Upper lobe of right lung (tissue), 1 donor: ENCODE measurements at regions not wholly inside any gene's neighbourhood (a gene's known extent, or its start where the extent isn't known, plus 50 kb on each side); places are given as distances from the start of the nearest gene placed in this dataset.

Experiments
- ATAC-seq: fragments of 200-7000 bp; cut with Tn5 transposase; one replicate; pipeline ENCODE4 v1.9.1; 2020; ENCODE audit warnings: mild to moderate bottlenecking, moderate library complexity
- DNase-seq: peaks from one replicate; pipeline ENCODE4 v3.0.0-alpha.2; 2020
- H3K27ac ChIP-seq: fragments of 200-600 bp; one replicate; pipeline ENCODE4 v1.8.0; 2022
- H3K27me3 ChIP-seq: fragments of 200-600 bp; one replicate; pipeline ENCODE4 v1.8.0; 2022; ENCODE audit warnings: mild to moderate bottlenecking
- H3K36me3 ChIP-seq: fragments of 200-600 bp; one replicate; pipeline ENCODE4 v1.8.0; 2022
- H3K4me1 ChIP-seq: fragments of 200-600 bp; one replicate; pipeline ENCODE4 v1.8.0; 2022
- H3K4me3 ChIP-seq: fragments of 200-600 bp; one replicate; pipeline ENCODE4 v1.8.0; 2022; ENCODE audit warnings: mild to moderate bottlenecking
- H3K9me3 ChIP-seq: fragments of 200-600 bp; one replicate; pipeline ENCODE4 v1.8.0; 2022
- intact Hi-C: fragments of 100-400 bp; cut with DNase I; formaldehyde crosslinking; loops from one replicate; pipeline ENCODE4 v1.11.0; 2022
- TF ChIP-seq, protein P1 (sequence below): fragments of 200-600 bp; IDR thresholded peaks from one replicate; pipeline ENCODE4 v1.8.0; 2022; ENCODE audit warnings: antibody characterized with exemption
- donor health status: DM: no; HTN: yes; CAD: no; lungs with severe emphysema.

DNA sequence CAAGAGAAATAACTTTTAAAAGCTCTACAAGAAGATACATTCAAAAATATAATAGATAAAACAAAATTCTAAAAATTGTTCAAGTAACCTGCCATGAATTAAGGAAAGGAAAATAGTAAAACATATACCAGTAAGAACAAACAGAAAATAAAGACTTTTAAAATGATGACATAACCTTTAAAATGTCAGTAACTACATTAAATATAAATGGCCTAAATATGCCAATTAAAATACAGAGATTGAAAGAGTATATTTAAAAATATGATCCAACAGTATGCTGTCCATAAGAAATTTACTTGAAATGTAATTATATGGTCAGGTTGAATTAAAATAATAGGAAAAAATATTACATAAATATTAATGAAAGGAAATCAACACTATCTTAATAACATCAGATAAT lies 911.7 kb upstream of the POU3F3 start:
- Histone ChIP-seq H3K4me3 (no peak overlapping the region), H3K9me3 (peaks cover 7% of the 10 kb centered on the region), H3K36me3 (no peaks in the 10 kb centered on the region), H3K4me1 (no peaks in the 10 kb centered on the region), H3K27me3 (no peaks in the 10 kb centered on the region), H3K27ac (no peak overlapping the region)
- TF ChIP-seq, protein P1, sequence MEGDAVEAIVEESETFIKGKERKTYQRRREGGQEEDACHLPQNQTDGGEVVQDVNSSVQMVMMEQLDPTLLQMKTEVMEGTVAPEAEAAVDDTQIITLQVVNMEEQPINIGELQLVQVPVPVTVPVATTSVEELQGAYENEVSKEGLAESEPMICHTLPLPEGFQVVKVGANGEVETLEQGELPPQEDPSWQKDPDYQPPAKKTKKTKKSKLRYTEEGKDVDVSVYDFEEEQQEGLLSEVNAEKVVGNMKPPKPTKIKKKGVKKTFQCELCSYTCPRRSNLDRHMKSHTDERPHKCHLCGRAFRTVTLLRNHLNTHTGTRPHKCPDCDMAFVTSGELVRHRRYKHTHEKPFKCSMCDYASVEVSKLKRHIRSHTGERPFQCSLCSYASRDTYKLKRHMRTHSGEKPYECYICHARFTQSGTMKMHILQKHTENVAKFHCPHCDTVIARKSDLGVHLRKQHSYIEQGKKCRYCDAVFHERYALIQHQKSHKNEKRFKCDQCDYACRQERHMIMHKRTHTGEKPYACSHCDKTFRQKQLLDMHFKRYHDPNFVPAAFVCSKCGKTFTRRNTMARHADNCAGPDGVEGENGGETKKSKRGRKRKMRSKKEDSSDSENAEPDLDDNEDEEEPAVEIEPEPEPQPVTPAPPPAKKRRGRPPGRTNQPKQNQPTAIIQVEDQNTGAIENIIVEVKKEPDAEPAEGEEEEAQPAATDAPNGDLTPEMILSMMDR, result no peak
- ATAC-seq (no peak), DNase-seq (no peak)
- intact Hi-C loops, result no loop called here

GRCh38 chr2:103945083-103945482 lies 908.8 kb upstream of the POU3F3 start:
- Histone ChIP-seq H3K9me3 (peaks cover 7% of the 10 kb centered on the region), H3K27me3 (no peaks in the 10 kb centered on the region), H3K4me3 (no peak overlapping the region), H3K4me1 (no peaks in the 10 kb centered on the region), H3K36me3 (no peaks in the 10 kb centered on the region), H3K27ac (no peak overlapping the region)
- DNase-seq (no peak), ATAC-seq (no peak)
- TF ChIP-seq, protein P1, result no peak
- intact Hi-C loops, result no loop called here

DNA sequence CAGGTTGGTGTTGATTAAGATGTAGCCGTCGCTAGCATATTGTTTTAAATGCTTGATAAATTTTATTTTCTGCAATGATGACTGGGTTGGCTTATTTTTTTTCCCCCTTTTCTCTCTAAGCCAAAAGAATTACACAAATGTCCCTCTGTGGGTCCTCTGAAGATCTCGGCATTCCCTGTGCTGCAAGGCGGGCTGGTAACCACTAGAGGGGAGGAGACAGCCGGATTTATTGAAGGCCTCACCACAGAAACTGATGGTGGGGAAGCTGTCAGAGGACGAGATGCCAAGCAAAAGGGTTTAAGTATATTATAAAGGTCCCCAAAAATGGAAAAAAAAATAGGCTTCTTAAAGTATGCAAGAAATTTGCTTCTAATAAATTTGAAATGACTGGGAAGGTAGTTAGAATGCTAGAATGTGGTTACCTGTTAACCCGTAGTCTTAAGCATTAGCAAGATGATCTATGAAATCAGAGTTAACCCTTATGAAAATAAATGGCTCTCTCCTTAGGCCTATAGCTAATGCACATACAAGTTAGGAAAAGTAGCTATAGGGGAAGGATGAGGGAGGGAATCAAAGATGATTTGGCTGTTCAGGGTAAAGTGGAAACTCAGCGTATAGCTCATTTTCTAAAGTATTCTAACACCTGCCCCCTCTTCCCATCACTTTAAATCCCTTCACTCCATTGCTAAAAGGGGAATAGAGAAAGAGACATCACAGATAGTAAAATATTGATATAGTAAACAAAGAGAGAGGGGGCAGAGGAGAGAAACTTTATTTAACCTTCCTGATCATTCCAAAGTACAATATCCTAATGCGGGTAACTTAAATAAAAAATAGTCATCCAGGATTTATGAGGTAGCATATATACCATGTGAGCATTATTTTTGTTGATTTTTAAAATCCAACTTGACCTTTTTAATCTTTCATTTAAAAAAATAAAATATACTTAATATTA lies 894.5 kb upstream of the POU3F3 start:
- H3K4me3 ChIP-seq, result no peak overlapping the region
- TF ChIP-seq, protein P1, result peak; percentile 42
- no peaks in the 10 kb centered on the region for H3K4me1 ChIP-seq
- intact Hi-C loops, result no loop called here
- ATAC-seq (peak; percentile 62), DNase-seq (no peak)
- H3K36me3 ChIP-seq, result no peaks in the 10 kb centered on the region
- no peak overlapping the region for H3K27ac ChIP-seq
- H3K9me3 ChIP-seq, result no peaks in the 10 kb centered on the region
- no peaks in the 10 kb centered on the region for H3K27me3 ChIP-seq

DNA sequence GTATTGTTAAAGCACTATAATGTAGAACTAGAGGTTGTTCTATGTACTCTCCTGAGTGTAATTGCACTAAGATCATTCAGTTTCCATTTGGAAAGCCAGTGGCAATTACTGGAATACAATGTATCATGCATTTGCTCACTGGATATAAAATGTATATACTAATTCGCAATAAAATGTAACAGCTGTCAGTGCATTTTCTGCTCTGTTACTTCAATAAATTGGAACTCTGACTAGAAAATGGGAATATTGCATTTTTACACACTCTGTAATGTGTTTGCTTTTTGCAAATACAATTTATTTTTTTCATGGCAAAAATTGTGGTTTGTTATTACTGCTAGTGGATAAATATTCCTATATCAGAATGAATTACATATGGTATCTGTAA lies 893.8 kb upstream of the POU3F3 start:
- H3K27me3 ChIP-seq, result no peaks in the 10 kb centered on the region
- no peaks in the 10 kb centered on the region for H3K36me3 ChIP-seq
- H3K4me1 ChIP-seq, result no peaks in the 10 kb centered on the region
- intact Hi-C loops, result no loop called here
- H3K9me3 ChIP-seq, result no peaks in the 10 kb centered on the region
- ATAC-seq, result no peak
- no peak for DNase-seq
- H3K27ac ChIP-seq, result no peak overlapping the region
- TF ChIP-seq, protein P1, result no peak
- H3K4me3 ChIP-seq, result no peak overlapping the region

GRCh38 chr2:103960951-103961350 lies 893.0 kb upstream of the POU3F3 start:
- Histone ChIP-seq H3K4me1 (no peaks in the 10 kb centered on the region), H3K9me3 (no peaks in the 10 kb centered on the region), H3K36me3 (no peaks in the 10 kb centered on the region), H3K27me3 (no peaks in the 10 kb centered on the region), H3K27ac (no peak overlapping the region), H3K4me3 (no peak overlapping the region)
- DNase-seq (no peak), ATAC-seq (no peak)
- intact Hi-C loops, result no loop called here
- TF ChIP-seq, protein P1, result no peak
